GM10248 (cell line): ENCODE measurements at regions not wholly inside any gene's neighbourhood (a gene's known extent, or its start where the extent isn't known, plus 50 kb on each side); places are given as distances from the start of the nearest gene placed in this dataset.

Experiments used
- CTCF ChIA-PET: fragments of 300-600 bp; sonication (Branson Sonifier 250); formaldehyde crosslinking; extraction: SDS; loops from one replicate; lab custom pipeline; 2021; ENCODE audit warnings: antibody characterized with exemption; lab: Yijun Ruan, JAX
- POLR2A ChIA-PET: fragments of 350-650 bp; sonication (Branson Sonifier 250); formaldehyde crosslinking; extraction: SDS; loops from one replicate; lab custom pipeline; 2020; ENCODE audit warnings: antibody characterized with exemption; lab: Yijun Ruan, JAX
- DNase-seq: peaks from one replicate; pipeline ENCODE4 v3.0.0; 2012; ENCODE audit errors: extremely low spot score
- CTCF ChIP-seq: IDR thresholded peaks from 2 replicates; pipeline ENCODE4 v1.5.1; 2012; ENCODE audit warnings: mild to moderate bottlenecking, low read depth; ENCODE audit errors: extremely low read depth, missing control alignments, control extremely low read depth

GRCh38 chr22:25404928-25405816, 159.3 kb upstream of the GRK3 start:
- ChIA-PET CTCF (no interaction called here), POLR2A (no interaction called here)
- peak; percentile 89 for DNase-seq
- TF ChIP-seq CTCF: no peak

- ChIA-PET POLR2A (no interaction called here), CTCF (no interaction called here)
- no peak for DNase-seq
- TF ChIP-seq CTCF: no peak
Observed at GRCh38 chr22:25405841-25406509, 158.5 kb upstream of the GRK3 start.

GRCh38 chr22:25406510-25407210, 157.8 kb upstream of the GRK3 start:
- no peak for TF ChIP-seq CTCF
- CTCF ChIA-PET: no interaction called here
- no peak for DNase-seq
- POLR2A ChIA-PET: no interaction called here

- peak; percentile 24 for DNase-seq
- CTCF ChIA-PET: no interaction called here
- POLR2A ChIA-PET: no interaction called here
- TF ChIP-seq CTCF: no peak
Observed at GRCh38 chr22:25407226-25407858, 157.1 kb upstream of the GRK3 start.

- ChIA-PET POLR2A (no interaction called here), CTCF (interaction anchor here (1.3 kb wide), 1 partner anchor 40 kb away, joined by 4 read pairs; no protein-coding TSS in a partner anchor)
- no peak for DNase-seq
- no peak for TF ChIP-seq CTCF
Observed at GRCh38 chr22:25407859-25408229, 156.6 kb upstream of the GRK3 start.

- ChIA-PET POLR2A (no interaction called here), CTCF (interaction anchor here (1.0 to 1.6 kb wide), 5 partner anchors 11 to 38 kb away, joined by 3 to 4 read pairs (median 3); no protein-coding TSS in a partner anchor)
Observed at GRCh38 chr22:25409240-25409639, 155.2 kb upstream of the GRK3 start.

More at GRCh38 chr22:25409240-25409639, 155.2 kb upstream of the GRK3 start:
- DNase-seq: no peak
- no peak for TF ChIP-seq CTCF
